ENCODE measurements at regions not wholly inside any gene's neighbourhood (a gene's known extent, or its start where the extent isn't known, plus 50 kb on each side); places are given as distances from the start of the nearest gene placed in this dataset.

GRCh38 chr1:238318294-238319110 lies 427.8 kb upstream of the ZP4 start:
- TF ChIP-seq ZNF624 (tag by site-specific recombination; IDR thresholded peaks at IDR 0.05) (no peak), CTCF (tag by site-specific recombination; IDR thresholded peaks at IDR 0.05) (no peak), ZNF664 (tag by site-specific recombination; IDR thresholded peaks at IDR 0.05) (no peak), ZFP37 (tag by site-specific recombination; IDR thresholded peaks at IDR 0.05) (no peak), ZBTB17 (tag by site-specific recombination; IDR thresholded peaks at IDR 0.05) (no peak), ZSCAN23 (tag by site-specific recombination; IDR thresholded peaks at IDR 0.05) (no peak), ZNF24 (tag by site-specific recombination; IDR thresholded peaks at IDR 0.05) (no peak)
